ENCODE measurements at regions not wholly inside any gene's neighbourhood (a gene's known extent, or its start where the extent isn't known, plus 50 kb on each side); places are given as distances from the start of the nearest gene placed in this dataset.

GRCh38 chr4:179585761-179586160 lies 2143.5 kb upstream of the AGA start:
- TF ChIP-seq POLR2A (IDR thresholded peaks at IDR 0.05): no peak
- no peak for TF ChIP-seq CTCF (IDR thresholded peaks at IDR 0.05 in 8 of 11, conservative IDR thresholded peaks at IDR 0.05 in 3 of 11)
